ENCODE measurements at regions not wholly inside any gene's neighbourhood (a gene's known extent, or its start where the extent isn't known, plus 50 kb on each side); places are given as distances from the start of the nearest gene placed in this dataset.

DNA sequence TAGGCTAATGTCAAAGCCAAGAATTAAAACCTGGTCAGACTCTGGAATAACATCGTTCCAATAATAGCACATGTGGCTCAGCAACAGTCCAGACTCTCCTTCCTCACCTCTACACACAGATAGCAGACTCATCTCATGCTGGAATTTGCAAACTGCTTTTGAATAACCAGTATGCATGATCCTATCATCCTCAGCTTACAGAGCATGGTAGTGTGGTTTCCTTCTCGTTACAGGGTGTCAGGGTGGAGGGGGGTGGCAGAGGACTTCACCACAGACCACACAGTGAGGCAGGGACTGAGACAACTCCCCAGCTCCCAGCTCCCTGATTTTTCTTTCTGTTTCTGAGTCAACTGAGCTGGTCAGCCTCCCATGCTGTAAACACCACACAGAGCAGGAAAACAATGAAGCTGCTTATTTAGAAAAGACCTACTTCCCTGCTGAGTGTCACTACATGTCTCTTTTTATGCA, 101.6 kb downstream of the RPL22L1 start:
- TF ChIP-seq POLR2AphosphoS5 (IDR thresholded peaks at IDR 0.05) (no peak), EP300 (IDR thresholded peaks at IDR 0.05) (no peak), POLR2A (IDR thresholded peaks at IDR 0.05; ENCODE audit: low read depth) (no peak)
- TF ChIP-seq, protein P1, sequence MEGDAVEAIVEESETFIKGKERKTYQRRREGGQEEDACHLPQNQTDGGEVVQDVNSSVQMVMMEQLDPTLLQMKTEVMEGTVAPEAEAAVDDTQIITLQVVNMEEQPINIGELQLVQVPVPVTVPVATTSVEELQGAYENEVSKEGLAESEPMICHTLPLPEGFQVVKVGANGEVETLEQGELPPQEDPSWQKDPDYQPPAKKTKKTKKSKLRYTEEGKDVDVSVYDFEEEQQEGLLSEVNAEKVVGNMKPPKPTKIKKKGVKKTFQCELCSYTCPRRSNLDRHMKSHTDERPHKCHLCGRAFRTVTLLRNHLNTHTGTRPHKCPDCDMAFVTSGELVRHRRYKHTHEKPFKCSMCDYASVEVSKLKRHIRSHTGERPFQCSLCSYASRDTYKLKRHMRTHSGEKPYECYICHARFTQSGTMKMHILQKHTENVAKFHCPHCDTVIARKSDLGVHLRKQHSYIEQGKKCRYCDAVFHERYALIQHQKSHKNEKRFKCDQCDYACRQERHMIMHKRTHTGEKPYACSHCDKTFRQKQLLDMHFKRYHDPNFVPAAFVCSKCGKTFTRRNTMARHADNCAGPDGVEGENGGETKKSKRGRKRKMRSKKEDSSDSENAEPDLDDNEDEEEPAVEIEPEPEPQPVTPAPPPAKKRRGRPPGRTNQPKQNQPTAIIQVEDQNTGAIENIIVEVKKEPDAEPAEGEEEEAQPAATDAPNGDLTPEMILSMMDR (IDR thresholded peaks at IDR 0.05), result no peak
- H3K36me3 ChIP-seq, result no peaks in the 10 kb centered on the region
- H3K4me1 ChIP-seq, result no peaks in the 10 kb centered on the region
- intact Hi-C loops (cut with DNase I), result no loop called here
- no peak for DNase-seq (ENCODE audit: extremely low spot score)
- H3K9me3 ChIP-seq, result no peaks in the 10 kb centered on the region
- no peaks in the 10 kb centered on the region for H3K27me3 ChIP-seq
- WGBS, result 49% methylated on average over 2 of the region's 2 CpGs
- H3K4me3 ChIP-seq, result no peak overlapping the region
- no peak overlapping the region for H3K27ac ChIP-seq (replicated peaks in 1 of 4)

DNA sequence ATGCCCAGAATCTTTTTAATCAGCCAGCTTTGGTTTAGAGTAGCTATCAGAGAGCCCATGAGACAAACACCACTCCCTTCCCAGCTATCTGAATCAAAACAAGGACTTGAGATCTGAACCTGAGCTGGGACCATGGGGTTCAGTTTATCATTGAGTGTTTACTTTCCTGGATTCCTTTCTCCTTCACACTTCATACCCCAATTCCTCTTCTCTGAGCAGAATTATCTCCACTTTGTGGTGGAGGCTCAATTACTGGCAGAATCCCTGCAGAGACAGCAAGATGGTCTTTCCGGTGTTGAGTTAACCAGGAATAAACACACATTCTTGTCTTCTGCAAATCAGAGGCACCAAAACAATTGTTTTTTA, 102.4 kb downstream of the RPL22L1 start:
- intact Hi-C loops (cut with DNase I), result no loop called here
- Histone ChIP-seq H3K9me3 (no peaks in the 10 kb centered on the region), H3K27me3 (no peaks in the 10 kb centered on the region), H3K4me3 (no peak overlapping the region), H3K27ac (replicated peaks in 1 of 4) (no peak overlapping the region), H3K36me3 (no peaks in the 10 kb centered on the region), H3K4me1 (no peaks in the 10 kb centered on the region)
- DNase-seq (ENCODE audit: extremely low spot score), result no peak
- 89% methylated on average over 1 of the region's 1 CpG for WGBS
- TF ChIP-seq POLR2A (IDR thresholded peaks at IDR 0.05; ENCODE audit: low read depth), result no peak
- TF ChIP-seq, protein P1 (IDR thresholded peaks at IDR 0.05), result no peak
- no peak for TF ChIP-seq EP300 (IDR thresholded peaks at IDR 0.05)
- TF ChIP-seq POLR2AphosphoS5 (IDR thresholded peaks at IDR 0.05), result no peak

DNA sequence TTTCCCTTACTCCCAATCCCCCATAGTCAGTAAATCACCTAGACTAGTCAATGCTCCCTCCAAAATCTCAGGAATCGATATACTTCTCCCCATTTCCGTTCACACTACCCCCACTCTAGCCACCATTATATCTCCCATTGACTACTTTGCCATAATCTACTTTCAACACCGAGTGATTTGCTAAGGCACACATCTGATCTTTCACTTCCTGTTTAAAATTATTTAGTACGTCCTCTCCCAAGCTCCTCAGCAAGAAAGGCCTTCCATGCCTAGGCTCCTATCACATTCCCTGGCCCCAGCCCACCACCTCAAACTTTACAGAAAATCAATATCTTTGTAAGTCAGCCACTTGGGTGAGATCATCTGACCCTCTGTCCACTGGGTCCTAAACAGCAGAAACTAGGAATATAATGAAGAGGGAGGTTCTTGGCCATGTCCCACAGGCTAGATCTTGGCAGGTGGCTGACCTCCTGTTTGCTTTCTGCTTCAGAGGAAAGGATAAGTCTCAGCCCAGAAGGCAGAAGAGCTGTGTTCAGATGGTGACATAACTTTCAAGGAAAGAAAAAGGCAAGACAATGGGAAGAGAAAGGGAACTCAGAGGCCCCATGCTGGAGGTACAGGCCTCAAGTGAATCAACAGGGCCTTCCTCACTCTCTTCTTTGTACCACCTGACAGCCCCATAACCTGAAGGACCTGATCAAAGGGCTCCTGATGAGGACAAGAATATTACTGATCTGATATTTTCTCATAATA, 103.0 kb downstream of the RPL22L1 start:
- WGBS, result 74% methylated on average over 4 of the region's 4 CpGs

DNA sequence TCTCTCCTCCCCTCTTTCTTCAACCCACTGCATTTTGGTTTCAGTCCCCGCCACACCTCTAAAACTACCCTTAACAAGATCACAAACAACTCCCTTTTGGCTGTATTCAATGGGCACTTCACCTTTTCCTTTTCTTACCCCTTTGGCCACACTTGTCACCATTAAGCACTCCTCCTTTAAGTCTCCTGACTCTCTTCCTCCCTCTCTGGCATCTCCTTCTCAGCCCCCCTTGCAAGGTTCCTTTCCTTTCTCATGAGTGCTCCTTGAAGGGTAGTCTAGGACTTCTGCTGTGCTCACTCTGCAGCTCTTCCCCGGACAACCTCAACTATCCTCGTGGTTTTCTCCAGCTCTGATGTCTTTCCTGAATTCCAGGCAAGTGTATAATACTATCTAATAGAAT, 103.7 kb downstream of the RPL22L1 start:
- H3K36me3 ChIP-seq, result no peaks in the 10 kb centered on the region
- WGBS, result 90% methylated on average over 3 of the region's 3 CpGs
- no peak for DNase-seq (ENCODE audit: extremely low spot score)
- H3K9me3 ChIP-seq, result no peaks in the 10 kb centered on the region
- intact Hi-C loops (cut with DNase I), result no loop called here
- TF ChIP-seq, protein P1 (IDR thresholded peaks at IDR 0.05), result no peak
- TF ChIP-seq POLR2AphosphoS5 (IDR thresholded peaks at IDR 0.05), result no peak
- TF ChIP-seq POLR2A (IDR thresholded peaks at IDR 0.05; ENCODE audit: low read depth), result no peak
- TF ChIP-seq EP300 (IDR thresholded peaks at IDR 0.05), result no peak
- no peaks in the 10 kb centered on the region for H3K4me1 ChIP-seq
- H3K4me3 ChIP-seq, result no peak overlapping the region
- no peaks in the 10 kb centered on the region for H3K27me3 ChIP-seq
- H3K27ac ChIP-seq (replicated peaks in 1 of 4), result no peak overlapping the region

More for the DNA sequence above, 103.0 kb downstream of the RPL22L1 start:
- Histone ChIP-seq H3K4me1 (no peaks in the 10 kb centered on the region), H3K4me3 (no peak overlapping the region), H3K27me3 (no peaks in the 10 kb centered on the region), H3K27ac (replicated peaks in 1 of 4) (no peak overlapping the region), H3K9me3 (no peaks in the 10 kb centered on the region), H3K36me3 (no peaks in the 10 kb centered on the region)
- intact Hi-C loops (cut with DNase I), result no loop called here
- TF ChIP-seq, protein P1 (IDR thresholded peaks at IDR 0.05), result no peak
- no peak for TF ChIP-seq EP300 (IDR thresholded peaks at IDR 0.05)
- TF ChIP-seq POLR2AphosphoS5 (IDR thresholded peaks at IDR 0.05), result no peak
- TF ChIP-seq POLR2A (IDR thresholded peaks at IDR 0.05; ENCODE audit: low read depth), result no peak
- no peak for DNase-seq (ENCODE audit: extremely low spot score)

All from esophagus muscularis mucosa (tissue), 4 donors.